AG04450 (cell line): ENCODE measurements at regions not wholly inside any gene's neighbourhood (a gene's known extent, or its start where the extent isn't known, plus 50 kb on each side); places are given as distances from the start of the nearest gene placed in this dataset.

Experiments used
- CTCF ChIA-PET: fragments of 300-600, 350-600 bp; formaldehyde crosslinking; extraction: SDS; loops from one replicate; lab custom pipeline; 2022; ENCODE audit warnings: antibody characterized with exemption, inconsistent platforms; lab: Charles Lee
- POLR2A ChIA-PET: fragments of 350-600 bp; formaldehyde crosslinking; extraction: SDS; loops from one replicate; lab custom pipeline; 2021; ENCODE audit warnings: antibody characterized with exemption, inconsistent platforms; lab: Yijun Ruan, JAX
- DNase-seq: peaks from one replicate; pipeline ENCODE4 v3.0.0-alpha.2; 2011; ENCODE audit warnings: low read depth, low spot score
- H3K27ac ChIP-seq: one replicate; pipeline ENCODE4 v1.5.1; 2012; ENCODE audit warnings: low read depth, low read length, control low read depth
- H3K27me3 ChIP-seq: one replicate; pipeline ENCODE4 v1.6.0; 2012; ENCODE audit warnings: low read length; ENCODE audit not compliant: control insufficient read depth, insufficient read depth
- H3K4me3 ChIP-seq: 2 replicates; pipeline ENCODE4 v1.5.1; 2011; ENCODE audit warnings: mild to moderate bottlenecking, low read depth, low read length, control low read depth
- H3K9me3 ChIP-seq: 2 replicates; pipeline ENCODE4 v1.5.1; 2012; ENCODE audit warnings: low read length; ENCODE audit not compliant: control insufficient read depth, insufficient read depth
- CTCF ChIP-seq: IDR thresholded peaks from 2 replicates; pipeline ENCODE4 v1.5.1; 2011; ENCODE audit warnings: low read depth, low read length, control low read depth, inconsistent platforms

DNA sequence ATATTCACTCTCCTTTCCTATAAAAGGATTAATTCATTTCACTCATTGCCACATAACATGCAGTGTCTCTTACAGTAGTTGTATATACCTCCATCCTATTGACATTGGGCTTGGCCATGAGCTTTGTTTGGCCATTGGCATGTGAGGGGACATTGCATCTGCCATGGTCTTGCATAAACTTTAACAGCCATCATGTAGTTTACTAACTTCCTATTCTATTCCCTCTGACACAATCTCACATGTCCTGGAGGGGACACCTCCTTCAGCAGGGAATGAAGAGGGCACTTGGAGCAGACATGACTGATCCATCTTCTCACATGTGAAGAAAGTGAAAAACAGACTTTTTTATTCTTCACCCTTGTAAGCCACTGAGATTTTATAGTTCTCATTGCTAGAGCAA, 115.5 kb upstream of the MARCKS start:
- POLR2A ChIA-PET, result no interaction called here
- TF ChIP-seq CTCF, result no peak
- H3K9me3 ChIP-seq, result no peaks in the 10 kb centered on the region
- H3K27me3 ChIP-seq, result no peaks in the 10 kb centered on the region
- CTCF ChIA-PET, result no interaction called here
- no peak for DNase-seq
- H3K4me3 ChIP-seq, result no peak overlapping the region
- no peak overlapping the region for H3K27ac ChIP-seq

GRCh38 chr6:113742342-113742741, 114.8 kb upstream of the MARCKS start:
- no peak for TF ChIP-seq CTCF
- ChIA-PET POLR2A (no interaction called here), CTCF (no interaction called here)
- no peak overlapping the region for H3K4me3 ChIP-seq
- DNase-seq, result no peak
- H3K27me3 ChIP-seq, result no peaks in the 10 kb centered on the region
- no peaks in the 10 kb centered on the region for H3K9me3 ChIP-seq
- no peak overlapping the region for H3K27ac ChIP-seq

DNA sequence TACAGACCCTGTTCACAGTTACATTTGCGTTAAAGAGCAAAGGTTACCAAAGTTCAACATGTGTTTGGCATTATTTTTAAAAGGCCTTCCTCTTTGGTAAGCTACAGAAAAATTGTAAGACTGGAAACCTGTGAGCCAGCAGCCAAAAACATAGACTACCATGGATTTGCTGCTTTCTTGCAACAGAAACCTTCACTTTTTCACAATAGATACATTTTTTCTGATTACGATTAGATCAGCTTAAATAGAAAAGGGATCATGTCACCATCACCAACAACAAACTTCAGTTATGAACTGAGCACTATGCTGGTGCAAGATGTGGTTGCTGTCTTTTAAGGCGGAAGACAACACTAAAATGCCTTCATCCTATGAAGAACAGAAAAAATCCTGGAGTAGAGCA, 112.3 kb upstream of the MARCKS start:
- H3K4me3 ChIP-seq, result no peak overlapping the region
- DNase-seq, result no peak
- no peaks in the 10 kb centered on the region for H3K27me3 ChIP-seq
- H3K27ac ChIP-seq, result no peak overlapping the region
- ChIA-PET POLR2A (no interaction called here), CTCF (interaction anchor here (0.5 kb wide), 1 partner anchor 1521 kb away, joined by 5 read pairs; no protein-coding TSS in a partner anchor)
- no peaks in the 10 kb centered on the region for H3K9me3 ChIP-seq
- no peak for TF ChIP-seq CTCF

DNA sequence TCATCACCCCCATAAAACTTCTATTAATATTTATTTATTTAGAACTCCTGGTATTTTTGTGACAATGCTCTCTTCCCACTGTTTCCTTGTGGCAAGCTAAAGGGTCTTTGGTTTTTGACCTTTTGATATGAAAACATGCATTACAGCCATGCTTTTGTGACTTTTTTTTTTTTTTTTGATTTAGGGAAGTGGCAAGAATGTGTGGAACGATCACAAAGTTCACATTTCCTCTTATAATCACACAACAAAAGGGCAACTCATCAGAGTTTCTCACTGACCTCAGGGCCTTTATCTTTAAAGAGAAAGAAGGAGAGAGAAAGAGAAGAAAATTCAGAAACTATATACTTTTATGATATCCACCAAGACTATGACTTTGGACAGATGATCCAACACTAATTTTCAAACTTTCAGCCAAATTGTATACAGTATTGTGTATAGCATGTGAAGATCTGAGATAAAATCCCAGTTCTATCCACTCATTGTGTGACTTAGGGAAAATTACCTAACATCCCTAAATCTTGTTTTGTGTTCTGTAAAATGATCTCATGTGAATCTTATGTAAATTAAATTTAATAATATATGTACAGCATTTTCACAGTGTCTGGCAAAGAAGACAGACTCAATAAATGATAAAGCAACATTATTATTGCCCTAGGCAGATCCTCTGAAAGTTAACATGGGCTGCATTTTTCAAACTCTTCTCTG, 106.8 kb upstream of the MARCKS start:
- Histone ChIP-seq H3K4me3 (no peak overlapping the region), H3K9me3 (no peaks in the 10 kb centered on the region), H3K27me3 (no peaks in the 10 kb centered on the region), H3K27ac (no peak overlapping the region)
- TF ChIP-seq CTCF, result no peak
- no peak for DNase-seq
- ChIA-PET POLR2A (no interaction called here), CTCF (no interaction called here)

DNA sequence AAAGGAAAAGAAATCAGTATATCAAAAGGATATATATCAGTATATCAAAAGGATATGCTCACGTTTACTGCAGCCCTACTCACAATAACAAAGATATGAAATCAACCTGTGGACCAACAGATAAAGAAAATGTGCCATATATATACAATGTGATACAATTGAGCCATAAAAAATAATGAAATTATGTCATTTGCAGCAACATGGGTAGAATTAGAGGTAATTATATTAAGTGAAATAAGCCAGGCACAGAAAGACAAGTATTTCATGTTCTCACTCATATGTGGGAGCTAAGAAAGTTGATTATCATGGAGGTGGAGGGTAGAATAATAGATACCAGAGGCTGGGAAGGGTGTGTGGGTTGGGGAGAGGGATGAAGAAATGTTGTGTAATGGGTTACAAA, 102.9 kb upstream of the MARCKS start:
- ChIA-PET POLR2A (no interaction called here), CTCF (no interaction called here)
- no peak for TF ChIP-seq CTCF
- DNase-seq, result no peak
- Histone ChIP-seq H3K9me3 (no peaks in the 10 kb centered on the region), H3K27me3 (no peaks in the 10 kb centered on the region), H3K4me3 (no peak overlapping the region), H3K27ac (no peak overlapping the region)
